WTC11 (cell line): ENCODE measurements at regions not wholly inside any gene's neighbourhood (a gene's known extent, or its start where the extent isn't known, plus 50 kb on each side); places are given as distances from the start of the nearest gene placed in this dataset.

Experiments
- ATAC-seq: fragments of 200-7000 bp; cut with Tn5 transposase; 2 replicates; pipeline ENCODE4 v1.10.0; 2021; ENCODE audit warnings: mild to moderate bottlenecking, moderate library complexity
- CTCF ChIA-PET: fragments of 300-600 bp; sonication (Branson Sonifier 250); formaldehyde crosslinking; loops from one replicate; lab custom pipeline; 2021; ENCODE audit warnings: antibody characterized with exemption; lab: Charles Lee
- POLR2A ChIA-PET: fragments of 350-600 bp; sonication (Branson Sonifier 250); formaldehyde crosslinking; loops from one replicate; lab custom pipeline; 2021; ENCODE audit warnings: antibody characterized with exemption; lab: Charles Lee
- DNase-seq: peaks from one replicate; pipeline ENCODE4 v3.0.0; 2021; ENCODE audit warnings: low spot score
- H3K27ac Mint-ChIP-seq: 2 replicates; pipeline ENCODE4 v1.8.0; 2021; ENCODE audit warnings: mixed read lengths
- H3K27me3 Mint-ChIP-seq: 2 replicates; pipeline ENCODE4 v1.8.0; 2021; ENCODE audit warnings: low read depth, mild to moderate bottlenecking, moderate library complexity, mixed read lengths
- H3K36me3 Mint-ChIP-seq: 2 replicates; pipeline ENCODE4 v1.8.0; 2021; ENCODE audit warnings: mixed read lengths
- H3K4me1 Mint-ChIP-seq: 2 replicates; pipeline ENCODE4 v1.8.0; 2022; ENCODE audit warnings: mixed read lengths
- H3K4me3 Mint-ChIP-seq: 2 replicates; pipeline ENCODE4 v1.8.0; 2021; ENCODE audit warnings: mild to moderate bottlenecking, moderate library complexity, mixed read lengths
- H3K9me3 Mint-ChIP-seq: 2 replicates; pipeline ENCODE4 v1.8.0; 2021; ENCODE audit warnings: mixed read lengths
- CBFB ChIP-seq: sonication (generic); formaldehyde crosslinking; IDR thresholded peaks from 2 replicates; pipeline ENCODE4 v1.8.1; 2022; ENCODE audit warnings: mild to moderate bottlenecking, low read depth, missing genetic modification reagents
- FOXP1 ChIP-seq: sonication (generic); formaldehyde crosslinking; IDR thresholded peaks from 2 replicates; pipeline ENCODE4 v1.8.0; 2022; ENCODE audit warnings: missing genetic modification reagents, mild to moderate bottlenecking, moderate library complexity, borderline replicate concordance
- GTF2I ChIP-seq: fragments of 250-450 bp; sonication (Bioruptor Pico); conservative IDR thresholded peaks from 2 replicates; pipeline ENCODE4 v1.4.0; 2021; ENCODE audit warnings: mild to moderate bottlenecking
- JAZF1 ChIP-seq: fragments of 250-450 bp; sonication (Bioruptor Pico); IDR thresholded peaks from 2 replicates; pipeline ENCODE4 v1.9.0; 2021; ENCODE audit warnings: moderate library complexity, mild to moderate bottlenecking, inconsistent platforms
- MYBL2 ChIP-seq: sonication (generic); formaldehyde crosslinking; IDR thresholded peaks from 2 replicates; pipeline ENCODE4 v1.8.1; 2023; ENCODE audit warnings: mild to moderate bottlenecking, moderate library complexity, missing genetic modification reagents
- NFYB ChIP-seq: sonication (generic); formaldehyde crosslinking; conservative IDR thresholded peaks from 2 replicates; pipeline ENCODE4 v1.8.0; 2022; ENCODE audit warnings: low read depth, missing genetic modification reagents
- OVOL2 ChIP-seq: fragments of 250-450 bp; sonication (Bioruptor Pico); IDR thresholded peaks from 2 replicates; pipeline ENCODE4 v1.9.0; 2021; ENCODE audit warnings: mild to moderate bottlenecking, borderline replicate concordance
- SMAD3 ChIP-seq: sonication (generic); formaldehyde crosslinking; IDR thresholded peaks from 2 replicates; pipeline ENCODE4 v1.8.0; 2022; ENCODE audit warnings: missing genetic modification reagents, mild to moderate bottlenecking, borderline replicate concordance
- TCF7 ChIP-seq: sonication (generic); formaldehyde crosslinking; IDR thresholded peaks from 2 replicates; pipeline ENCODE4 v1.8.0; 2022; ENCODE audit warnings: mild to moderate bottlenecking, low read depth, missing genetic modification reagents, moderate library complexity
- ZBTB21 ChIP-seq: sonication (generic); formaldehyde crosslinking; IDR thresholded peaks from 2 replicates; pipeline ENCODE4 v1.8.1; 2023; ENCODE audit warnings: mild to moderate bottlenecking, missing genetic modification reagents, borderline replicate concordance
- ZNF232 ChIP-seq: sonication (generic); formaldehyde crosslinking; IDR thresholded peaks from 2 replicates; pipeline ENCODE4 v1.8.0; 2022; ENCODE audit warnings: mild to moderate bottlenecking, missing genetic modification reagents
- ZNF263 ChIP-seq: sonication (generic); formaldehyde crosslinking; IDR thresholded peaks from 2 replicates; pipeline ENCODE4 v1.8.1; 2022; ENCODE audit warnings: low read depth, mild to moderate bottlenecking, moderate library complexity, missing genetic modification reagents
- ZNF671 ChIP-seq: fragments of 250-450 bp; sonication (Bioruptor Pico); IDR thresholded peaks from 2 replicates; pipeline ENCODE4 v1.8.0; 2021; ENCODE audit warnings: mild to moderate bottlenecking
- TF ChIP-seq, protein P1 (sequence below): sonication (generic); formaldehyde crosslinking; IDR thresholded peaks from 2 replicates; pipeline ENCODE4 v1.8.0; 2023; ENCODE audit warnings: missing genetic modification reagents, mild to moderate bottlenecking, borderline replicate concordance
- TF ChIP-seq, protein P2 (sequence below): sonication (generic); formaldehyde crosslinking; IDR thresholded peaks from 2 replicates; pipeline ENCODE4 v1.8.0; 2023; ENCODE audit warnings: mild to moderate bottlenecking, missing genetic modification reagents
- TF ChIP-seq, protein P3 (sequence below): fragments of 200-600 bp; IDR thresholded peaks from 2 replicates; pipeline ENCODE4 v1.8.0; 2022; ENCODE audit warnings: antibody characterized with exemption
- TF ChIP-seq, protein P4 (sequence below): sonication (generic); formaldehyde crosslinking; conservative IDR thresholded peaks from 2 replicates; pipeline ENCODE4 v1.8.1; 2022; ENCODE audit warnings: mild to moderate bottlenecking, missing genetic modification reagents
- TF ChIP-seq, protein P5 (sequence below): sonication (generic); formaldehyde crosslinking; IDR thresholded peaks from 2 replicates; pipeline ENCODE4 v1.8.1; 2023; ENCODE audit warnings: mild to moderate bottlenecking, moderate library complexity, missing genetic modification reagents
- TF ChIP-seq, protein P6 (sequence below): sonication (generic); formaldehyde crosslinking; IDR thresholded peaks from 2 replicates; pipeline ENCODE4 v1.8.0; 2022; ENCODE audit warnings: mild to moderate bottlenecking, missing genetic modification reagents

DNA sequence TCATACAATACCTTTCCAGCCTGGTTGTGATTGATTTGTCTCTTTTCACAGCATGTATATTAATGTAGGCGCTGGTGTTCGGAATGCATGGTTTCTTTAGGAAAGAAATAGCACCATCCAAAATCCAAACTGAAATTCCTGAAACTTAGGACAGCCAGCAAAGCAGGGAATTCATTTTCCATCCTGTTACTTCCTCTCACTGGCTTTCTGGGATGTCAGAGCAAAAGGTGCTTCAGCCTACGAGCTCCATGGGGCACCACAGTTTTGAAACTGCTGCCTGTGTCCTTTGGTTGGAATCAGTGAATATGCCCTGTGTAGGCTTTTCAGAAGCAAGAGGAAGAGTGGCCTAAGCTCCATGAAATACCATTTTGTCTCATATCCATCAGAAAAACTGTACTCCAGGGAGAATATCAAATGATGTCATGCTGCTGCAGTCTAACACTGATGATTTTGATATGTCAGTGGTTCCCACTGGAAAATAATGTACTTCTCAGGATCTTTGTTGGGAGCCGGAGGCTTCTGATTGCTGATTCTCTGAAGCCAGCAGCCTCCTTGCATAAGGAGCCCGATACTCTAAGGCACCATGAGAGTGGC lies 117.8 kb upstream of the SERP2 start (continued):
- TF ChIP-seq, protein P1, sequence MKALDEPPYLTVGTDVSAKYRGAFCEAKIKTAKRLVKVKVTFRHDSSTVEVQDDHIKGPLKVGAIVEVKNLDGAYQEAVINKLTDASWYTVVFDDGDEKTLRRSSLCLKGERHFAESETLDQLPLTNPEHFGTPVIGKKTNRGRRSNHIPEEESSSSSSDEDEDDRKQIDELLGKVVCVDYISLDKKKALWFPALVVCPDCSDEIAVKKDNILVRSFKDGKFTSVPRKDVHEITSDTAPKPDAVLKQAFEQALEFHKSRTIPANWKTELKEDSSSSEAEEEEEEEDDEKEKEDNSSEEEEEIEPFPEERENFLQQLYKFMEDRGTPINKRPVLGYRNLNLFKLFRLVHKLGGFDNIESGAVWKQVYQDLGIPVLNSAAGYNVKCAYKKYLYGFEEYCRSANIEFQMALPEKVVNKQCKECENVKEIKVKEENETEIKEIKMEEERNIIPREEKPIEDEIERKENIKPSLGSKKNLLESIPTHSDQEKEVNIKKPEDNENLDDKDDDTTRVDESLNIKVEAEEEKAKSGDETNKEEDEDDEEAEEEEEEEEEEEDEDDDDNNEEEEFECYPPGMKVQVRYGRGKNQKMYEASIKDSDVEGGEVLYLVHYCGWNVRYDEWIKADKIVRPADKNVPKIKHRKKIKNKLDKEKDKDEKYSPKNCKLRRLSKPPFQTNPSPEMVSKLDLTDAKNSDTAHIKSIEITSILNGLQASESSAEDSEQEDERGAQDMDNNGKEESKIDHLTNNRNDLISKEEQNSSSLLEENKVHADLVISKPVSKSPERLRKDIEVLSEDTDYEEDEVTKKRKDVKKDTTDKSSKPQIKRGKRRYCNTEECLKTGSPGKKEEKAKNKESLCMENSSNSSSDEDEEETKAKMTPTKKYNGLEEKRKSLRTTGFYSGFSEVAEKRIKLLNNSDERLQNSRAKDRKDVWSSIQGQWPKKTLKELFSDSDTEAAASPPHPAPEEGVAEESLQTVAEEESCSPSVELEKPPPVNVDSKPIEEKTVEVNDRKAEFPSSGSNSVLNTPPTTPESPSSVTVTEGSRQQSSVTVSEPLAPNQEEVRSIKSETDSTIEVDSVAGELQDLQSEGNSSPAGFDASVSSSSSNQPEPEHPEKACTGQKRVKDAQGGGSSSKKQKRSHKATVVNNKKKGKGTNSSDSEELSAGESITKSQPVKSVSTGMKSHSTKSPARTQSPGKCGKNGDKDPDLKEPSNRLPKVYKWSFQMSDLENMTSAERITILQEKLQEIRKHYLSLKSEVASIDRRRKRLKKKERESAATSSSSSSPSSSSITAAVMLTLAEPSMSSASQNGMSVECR (CRISPR knock-in tag): no peak
- no peak for TF ChIP-seq FOXP1
- no peak for TF ChIP-seq MYBL2 (CRISPR knock-in tag)
- TF ChIP-seq SMAD3: no peak
- TF ChIP-seq NFYB (CRISPR knock-in tag): no peak
- TF ChIP-seq JAZF1 (CRISPR knock-in tag): no peak
- TF ChIP-seq ZBTB21 (CRISPR knock-in tag): no peak
- TF ChIP-seq, protein P2, sequence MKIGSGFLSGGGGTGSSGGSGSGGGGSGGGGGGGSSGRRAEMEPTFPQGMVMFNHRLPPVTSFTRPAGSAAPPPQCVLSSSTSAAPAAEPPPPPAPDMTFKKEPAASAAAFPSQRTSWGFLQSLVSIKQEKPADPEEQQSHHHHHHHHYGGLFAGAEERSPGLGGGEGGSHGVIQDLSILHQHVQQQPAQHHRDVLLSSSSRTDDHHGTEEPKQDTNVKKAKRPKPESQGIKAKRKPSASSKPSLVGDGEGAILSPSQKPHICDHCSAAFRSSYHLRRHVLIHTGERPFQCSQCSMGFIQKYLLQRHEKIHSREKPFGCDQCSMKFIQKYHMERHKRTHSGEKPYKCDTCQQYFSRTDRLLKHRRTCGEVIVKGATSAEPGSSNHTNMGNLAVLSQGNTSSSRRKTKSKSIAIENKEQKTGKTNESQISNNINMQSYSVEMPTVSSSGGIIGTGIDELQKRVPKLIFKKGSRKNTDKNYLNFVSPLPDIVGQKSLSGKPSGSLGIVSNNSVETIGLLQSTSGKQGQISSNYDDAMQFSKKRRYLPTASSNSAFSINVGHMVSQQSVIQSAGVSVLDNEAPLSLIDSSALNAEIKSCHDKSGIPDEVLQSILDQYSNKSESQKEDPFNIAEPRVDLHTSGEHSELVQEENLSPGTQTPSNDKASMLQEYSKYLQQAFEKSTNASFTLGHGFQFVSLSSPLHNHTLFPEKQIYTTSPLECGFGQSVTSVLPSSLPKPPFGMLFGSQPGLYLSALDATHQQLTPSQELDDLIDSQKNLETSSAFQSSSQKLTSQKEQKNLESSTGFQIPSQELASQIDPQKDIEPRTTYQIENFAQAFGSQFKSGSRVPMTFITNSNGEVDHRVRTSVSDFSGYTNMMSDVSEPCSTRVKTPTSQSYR (CRISPR knock-in tag): no peak
- no peak for TF ChIP-seq ZNF232 (CRISPR knock-in tag)

DNA sequence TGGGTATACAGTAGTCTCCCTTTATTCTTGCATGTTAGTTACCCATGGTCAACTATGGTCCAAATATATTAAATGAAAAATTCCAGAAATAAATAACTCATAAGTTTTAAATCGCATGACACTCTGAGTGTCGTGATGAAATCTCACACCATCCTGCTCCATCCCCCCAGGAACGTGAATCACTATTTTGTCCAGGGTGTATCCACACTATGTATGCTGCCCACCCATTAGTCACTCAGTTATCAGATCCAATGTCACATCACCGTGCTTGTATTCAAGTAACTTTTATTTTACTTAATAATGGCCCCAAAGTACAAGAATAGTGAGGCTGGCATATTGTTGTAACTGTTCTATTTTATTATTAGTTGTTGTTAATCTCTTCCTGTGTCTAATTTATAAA lies 115.8 kb upstream of the SERP2 start:
- H3K4me3 Mint-ChIP-seq: no peak overlapping the region
- no peaks in the 10 kb centered on the region for H3K36me3 Mint-ChIP-seq
- TF ChIP-seq ZNF671 (no peak), GTF2I (CRISPR knock-in tag) (no peak), OVOL2 (CRISPR knock-in tag) (no peak), TCF7 (CRISPR knock-in tag) (no peak), CBFB (no peak), ZNF263 (CRISPR knock-in tag) (no peak)
- TF ChIP-seq, protein P3, sequence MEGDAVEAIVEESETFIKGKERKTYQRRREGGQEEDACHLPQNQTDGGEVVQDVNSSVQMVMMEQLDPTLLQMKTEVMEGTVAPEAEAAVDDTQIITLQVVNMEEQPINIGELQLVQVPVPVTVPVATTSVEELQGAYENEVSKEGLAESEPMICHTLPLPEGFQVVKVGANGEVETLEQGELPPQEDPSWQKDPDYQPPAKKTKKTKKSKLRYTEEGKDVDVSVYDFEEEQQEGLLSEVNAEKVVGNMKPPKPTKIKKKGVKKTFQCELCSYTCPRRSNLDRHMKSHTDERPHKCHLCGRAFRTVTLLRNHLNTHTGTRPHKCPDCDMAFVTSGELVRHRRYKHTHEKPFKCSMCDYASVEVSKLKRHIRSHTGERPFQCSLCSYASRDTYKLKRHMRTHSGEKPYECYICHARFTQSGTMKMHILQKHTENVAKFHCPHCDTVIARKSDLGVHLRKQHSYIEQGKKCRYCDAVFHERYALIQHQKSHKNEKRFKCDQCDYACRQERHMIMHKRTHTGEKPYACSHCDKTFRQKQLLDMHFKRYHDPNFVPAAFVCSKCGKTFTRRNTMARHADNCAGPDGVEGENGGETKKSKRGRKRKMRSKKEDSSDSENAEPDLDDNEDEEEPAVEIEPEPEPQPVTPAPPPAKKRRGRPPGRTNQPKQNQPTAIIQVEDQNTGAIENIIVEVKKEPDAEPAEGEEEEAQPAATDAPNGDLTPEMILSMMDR: no peak
- TF ChIP-seq, protein P4, sequence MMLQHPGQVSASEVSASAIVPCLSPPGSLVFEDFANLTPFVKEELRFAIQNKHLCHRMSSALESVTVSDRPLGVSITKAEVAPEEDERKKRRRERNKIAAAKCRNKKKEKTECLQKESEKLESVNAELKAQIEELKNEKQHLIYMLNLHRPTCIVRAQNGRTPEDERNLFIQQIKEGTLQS (CRISPR knock-in tag): no peak
- TF ChIP-seq, protein P5, sequence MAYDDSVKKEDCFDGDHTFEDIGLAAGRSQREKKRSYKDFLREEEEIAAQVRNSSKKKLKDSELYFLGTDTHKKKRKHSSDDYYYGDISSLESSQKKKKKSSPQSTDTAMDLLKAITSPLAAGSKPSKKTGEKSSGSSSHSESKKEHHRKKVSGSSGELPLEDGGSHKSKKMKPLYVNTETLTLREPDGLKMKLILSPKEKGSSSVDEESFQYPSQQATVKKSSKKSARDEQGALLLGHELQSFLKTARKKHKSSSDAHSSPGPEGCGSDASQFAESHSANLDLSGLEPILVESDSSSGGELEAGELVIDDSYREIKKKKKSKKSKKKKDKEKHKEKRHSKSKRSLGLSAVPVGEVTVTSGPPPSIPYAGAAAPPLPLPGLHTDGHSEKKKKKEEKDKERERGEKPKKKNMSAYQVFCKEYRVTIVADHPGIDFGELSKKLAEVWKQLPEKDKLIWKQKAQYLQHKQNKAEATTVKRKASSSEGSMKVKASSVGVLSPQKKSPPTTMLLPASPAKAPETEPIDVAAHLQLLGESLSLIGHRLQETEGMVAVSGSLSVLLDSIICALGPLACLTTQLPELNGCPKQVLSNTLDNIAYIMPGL: no peak
- TF ChIP-seq, protein P6, sequence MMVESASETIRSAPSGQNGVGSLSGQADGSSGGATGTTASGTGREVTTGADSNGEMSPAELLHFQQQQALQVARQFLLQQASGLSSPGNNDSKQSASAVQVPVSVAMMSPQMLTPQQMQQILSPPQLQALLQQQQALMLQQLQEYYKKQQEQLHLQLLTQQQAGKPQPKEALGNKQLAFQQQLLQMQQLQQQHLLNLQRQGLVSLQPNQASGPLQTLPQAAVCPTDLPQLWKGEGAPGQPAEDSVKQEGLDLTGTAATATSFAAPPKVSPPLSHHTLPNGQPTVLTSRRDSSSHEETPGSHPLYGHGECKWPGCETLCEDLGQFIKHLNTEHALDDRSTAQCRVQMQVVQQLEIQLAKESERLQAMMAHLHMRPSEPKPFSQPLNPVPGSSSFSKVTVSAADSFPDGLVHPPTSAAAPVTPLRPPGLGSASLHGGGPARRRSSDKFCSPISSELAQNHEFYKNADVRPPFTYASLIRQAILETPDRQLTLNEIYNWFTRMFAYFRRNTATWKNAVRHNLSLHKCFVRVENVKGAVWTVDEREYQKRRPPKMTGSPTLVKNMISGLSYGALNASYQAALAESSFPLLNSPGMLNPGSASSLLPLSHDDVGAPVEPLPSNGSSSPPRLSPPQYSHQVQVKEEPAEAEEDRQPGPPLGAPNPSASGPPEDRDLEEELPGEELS (CRISPR knock-in tag): no peak
- no peaks in the 10 kb centered on the region for H3K9me3 Mint-ChIP-seq
- DNase-seq (no peak), ATAC-seq (no peak)
- H3K27me3 Mint-ChIP-seq: no peaks in the 10 kb centered on the region
- no peak overlapping the region for H3K27ac Mint-ChIP-seq
- ChIA-PET POLR2A (no interaction called here), CTCF (no interaction called here)
- H3K4me1 Mint-ChIP-seq: peaks cover 14% of the 10 kb centered on the region
